ENCODE measurements at regions not wholly inside any gene's neighbourhood (a gene's known extent, or its start where the extent isn't known, plus 50 kb on each side); places are given as distances from the start of the nearest gene placed in this dataset.

GRCh38 chr6:97450087-97450486 lies 167.1 kb upstream of the MMS22L start:
- H3K9me3 ChIP-seq (ENCODE audit: insufficient read depth, low read length), result no peaks in the 10 kb centered on the region
- H3K79me2 ChIP-seq (ENCODE audit: insufficient read depth, low read length), result no peaks in the 10 kb centered on the region
- no peak overlapping the region for H3K9ac ChIP-seq (ENCODE audit: low read length)
- H4K20me1 ChIP-seq (ENCODE audit: low read depth, low read length), result no peaks in the 10 kb centered on the region
- H2AFZ ChIP-seq (ENCODE audit: low read depth, low read length, severe bottlenecking), result no peak overlapping the region
- H3F3A ChIP-seq (ENCODE audit: insufficient read depth), result no peaks in the 10 kb centered on the region
- H3K27ac ChIP-seq (ENCODE audit: low read depth, low read length), result no peak overlapping the region
- H3K27me3 ChIP-seq (ENCODE audit: low read length), result no peaks in the 10 kb centered on the region; the same call in 1 of the 2 replicates
- TF ChIP-seq EZH2phosphoT487 (conservative IDR thresholded peaks at IDR 0.05; ENCODE audit: low read length), result no peak
- TF ChIP-seq, protein P1, sequence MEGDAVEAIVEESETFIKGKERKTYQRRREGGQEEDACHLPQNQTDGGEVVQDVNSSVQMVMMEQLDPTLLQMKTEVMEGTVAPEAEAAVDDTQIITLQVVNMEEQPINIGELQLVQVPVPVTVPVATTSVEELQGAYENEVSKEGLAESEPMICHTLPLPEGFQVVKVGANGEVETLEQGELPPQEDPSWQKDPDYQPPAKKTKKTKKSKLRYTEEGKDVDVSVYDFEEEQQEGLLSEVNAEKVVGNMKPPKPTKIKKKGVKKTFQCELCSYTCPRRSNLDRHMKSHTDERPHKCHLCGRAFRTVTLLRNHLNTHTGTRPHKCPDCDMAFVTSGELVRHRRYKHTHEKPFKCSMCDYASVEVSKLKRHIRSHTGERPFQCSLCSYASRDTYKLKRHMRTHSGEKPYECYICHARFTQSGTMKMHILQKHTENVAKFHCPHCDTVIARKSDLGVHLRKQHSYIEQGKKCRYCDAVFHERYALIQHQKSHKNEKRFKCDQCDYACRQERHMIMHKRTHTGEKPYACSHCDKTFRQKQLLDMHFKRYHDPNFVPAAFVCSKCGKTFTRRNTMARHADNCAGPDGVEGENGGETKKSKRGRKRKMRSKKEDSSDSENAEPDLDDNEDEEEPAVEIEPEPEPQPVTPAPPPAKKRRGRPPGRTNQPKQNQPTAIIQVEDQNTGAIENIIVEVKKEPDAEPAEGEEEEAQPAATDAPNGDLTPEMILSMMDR (IDR thresholded peaks at IDR 0.05; ENCODE audit: insufficient read depth, low read length, poor library complexity, severe bottlenecking), result no peak
- H3K36me3 ChIP-seq (ENCODE audit: low read length), result no peaks in the 10 kb centered on the region
- H3K4me2 ChIP-seq (ENCODE audit: low read depth, low read length, poor library complexity, severe bottlenecking), result no peak overlapping the region
- H3K4me3 ChIP-seq (ENCODE audit: insufficient read depth, low read length, poor library complexity, severe bottlenecking), result no peak overlapping the region
- no peaks in the 10 kb centered on the region for H3K9me2 ChIP-seq (replicated peaks; ENCODE audit: insufficient read depth, low read length)

DNA sequence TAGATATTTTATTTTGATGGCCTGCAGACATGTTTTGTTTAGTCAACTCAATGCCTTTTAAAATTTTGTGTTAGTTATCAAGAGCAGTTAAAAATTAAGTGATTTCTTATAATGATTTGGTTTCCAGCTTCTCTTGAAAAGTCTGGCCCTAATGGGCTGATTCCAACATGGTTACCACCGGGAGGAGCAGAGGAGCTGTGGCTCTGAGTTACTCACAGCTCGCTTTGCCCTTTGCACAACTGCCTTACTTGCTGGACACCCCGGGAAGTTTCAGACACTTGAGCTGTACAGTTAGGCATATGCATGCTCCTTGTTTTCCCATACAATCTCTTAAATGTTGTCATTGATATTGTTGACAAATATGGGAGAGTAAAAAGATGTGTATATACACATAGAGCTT lies 173.1 kb upstream of the MMS22L start:
- H3K9me2 ChIP-seq (replicated peaks; ENCODE audit: insufficient read depth, low read length), result no peaks in the 10 kb centered on the region
- no peaks in the 10 kb centered on the region for H3K27me3 ChIP-seq (ENCODE audit: low read length)
- no peaks in the 10 kb centered on the region for H3K36me3 ChIP-seq (ENCODE audit: low read length)
- no peaks in the 10 kb centered on the region for H3K9me3 ChIP-seq (ENCODE audit: insufficient read depth, low read length)
- H3F3A ChIP-seq (ENCODE audit: insufficient read depth), result no peaks in the 10 kb centered on the region
- no peak overlapping the region for H3K9ac ChIP-seq (ENCODE audit: low read length)
- no peaks in the 10 kb centered on the region for H3K79me2 ChIP-seq (ENCODE audit: insufficient read depth, low read length)
- H3K4me2 ChIP-seq (ENCODE audit: low read depth, low read length, poor library complexity, severe bottlenecking), result no peak overlapping the region
- H3K4me3 ChIP-seq (ENCODE audit: insufficient read depth, low read length, poor library complexity, severe bottlenecking), result no peak overlapping the region
- H4K20me1 ChIP-seq (ENCODE audit: low read depth, low read length), result no peaks in the 10 kb centered on the region
- TF ChIP-seq, protein P1 (IDR thresholded peaks at IDR 0.05; ENCODE audit: insufficient read depth, low read length, poor library complexity, severe bottlenecking), result no peak
- no peak for TF ChIP-seq EZH2phosphoT487 (conservative IDR thresholded peaks at IDR 0.05; ENCODE audit: low read length)
- no peak overlapping the region for H3K27ac ChIP-seq (ENCODE audit: low read depth, low read length)
- H2AFZ ChIP-seq (ENCODE audit: low read depth, low read length, severe bottlenecking), result no peak overlapping the region

DNA sequence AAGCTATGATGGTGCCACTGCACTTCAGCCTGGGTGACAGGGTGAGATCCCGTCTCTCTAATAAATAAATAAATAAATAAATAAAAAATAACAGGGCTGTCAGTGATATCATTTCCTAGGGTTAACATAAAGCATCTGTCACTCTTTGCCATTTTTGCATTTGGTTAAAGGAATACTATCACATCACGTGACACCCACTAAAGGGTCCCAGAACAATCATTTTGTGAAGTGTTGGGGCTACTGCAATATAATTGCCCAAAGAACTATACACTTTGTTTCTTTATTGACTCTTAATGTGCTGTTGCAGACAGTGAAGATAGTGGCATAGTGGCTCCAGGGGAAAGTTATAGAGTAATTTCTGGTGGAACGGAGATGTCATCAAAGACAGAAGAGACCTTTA lies 176.5 kb upstream of the MMS22L start:
- no peak overlapping the region for H3K9ac ChIP-seq (ENCODE audit: low read length)
- no peak overlapping the region for H3K4me3 ChIP-seq (ENCODE audit: insufficient read depth, low read length, poor library complexity, severe bottlenecking)
- H3K9me2 ChIP-seq (replicated peaks; ENCODE audit: insufficient read depth, low read length), result no peaks in the 10 kb centered on the region
- TF ChIP-seq EZH2phosphoT487 (conservative IDR thresholded peaks at IDR 0.05; ENCODE audit: low read length), result no peak
- TF ChIP-seq, protein P1 (IDR thresholded peaks at IDR 0.05; ENCODE audit: insufficient read depth, low read length, poor library complexity, severe bottlenecking), result no peak
- H3K79me2 ChIP-seq (ENCODE audit: insufficient read depth, low read length), result no peaks in the 10 kb centered on the region
- no peaks in the 10 kb centered on the region for H3K36me3 ChIP-seq (ENCODE audit: low read length)
- H3K4me2 ChIP-seq (ENCODE audit: low read depth, low read length, poor library complexity, severe bottlenecking), result no peak overlapping the region
- no peaks in the 10 kb centered on the region for H4K20me1 ChIP-seq (ENCODE audit: low read depth, low read length)
- no peaks in the 10 kb centered on the region for H3K9me3 ChIP-seq (ENCODE audit: insufficient read depth, low read length)
- H3F3A ChIP-seq (ENCODE audit: insufficient read depth), result no peaks in the 10 kb centered on the region
- H3K27me3 ChIP-seq (ENCODE audit: low read length), result no peaks in the 10 kb centered on the region
- no peak overlapping the region for H2AFZ ChIP-seq (ENCODE audit: low read depth, low read length, severe bottlenecking)
- H3K27ac ChIP-seq (ENCODE audit: low read depth, low read length), result no peak overlapping the region
